Suppressor macrophage (primary cell): ENCODE measurements at regions not wholly inside any gene's neighbourhood (a gene's known extent, or its start where the extent isn't known, plus 50 kb on each side); places are given as distances from the start of the nearest gene placed in this dataset.

Experiments used
- DNase-seq, 4 experiments: peaks; one replicate each; pipeline ENCODE4 v3.0.0-alpha.2; 2020 to 2022

GRCh38 chr2:16197504-16198147 lies 257.3 kb downstream of the MYCN start:
- no peak for DNase-seq

- DNase-seq = no peak
These were observed 256.5 kb downstream of the MYCN start for GRCh38 chr2:16196687-16197503.

- no peak for DNase-seq
These were observed 255.3 kb downstream of the MYCN start for GRCh38 chr2:16195681-16196070.

GRCh38 chr2:16194931-16195680 lies 254.8 kb downstream of the MYCN start:
- no peak for DNase-seq

GRCh38 chr2:16194530-16194929 lies 254.2 kb downstream of the MYCN start:
- DNase-seq = peak in 3 of 4 experiments; percentile 11 to 22 (median 13)

- no peak for DNase-seq
These were observed 253.7 kb downstream of the MYCN start for GRCh38 chr2:16194096-16194390.

- no peak for DNase-seq
These were observed 252.3 kb downstream of the MYCN start for GRCh38 chr2:16192416-16193216.

- DNase-seq = no peak
These were observed 251.3 kb downstream of the MYCN start for GRCh38 chr2:16191431-16192200.

- no peak for DNase-seq
These were observed 250.3 kb downstream of the MYCN start for GRCh38 chr2:16190446-16191270.

- DNase-seq = no peak
These were observed 249.4 kb downstream of the MYCN start for GRCh38 chr2:16189836-16190160.

GRCh38 chr2:16189029-16189835 lies 248.9 kb downstream of the MYCN start:
- no peak for DNase-seq

GRCh38 chr2:16188261-16188890 lies 248.0 kb downstream of the MYCN start:
- no peak for DNase-seq

GRCh38 chr2:16187482-16187817 lies 247.1 kb downstream of the MYCN start:
- no peak for DNase-seq

- no peak for DNase-seq
These were observed 246.5 kb downstream of the MYCN start for GRCh38 chr2:16186661-16187481.

- DNase-seq = no peak
These were observed 245.5 kb downstream of the MYCN start for GRCh38 chr2:16185801-16186272.

- DNase-seq = no peak
These were observed 244.8 kb downstream of the MYCN start for GRCh38 chr2:16184945-16185660.

GRCh38 chr2:16184341-16184890 lies 244.1 kb downstream of the MYCN start:
- no peak for DNase-seq

- no peak for DNase-seq
These were observed 243.0 kb downstream of the MYCN start for GRCh38 chr2:16183345-16183744.
